Ishikawa (cell line): ENCODE measurements at regions not wholly inside any gene's neighbourhood (a gene's known extent, or its start where the extent isn't known, plus 50 kb on each side); places are given as distances from the start of the nearest gene placed in this dataset.

Experiments
- CEBPB ChIP-seq: IDR thresholded peaks from 2 replicates; pipeline ENCODE4 v1.6.1; 2012
- CREB1 ChIP-seq: IDR thresholded peaks from 2 replicates; pipeline ENCODE4 v1.6.1; 2012; ENCODE audit warnings: low read depth
- YY1 ChIP-seq: IDR thresholded peaks from 2 replicates; pipeline ENCODE4 v1.6.1; 2012; ENCODE audit warnings: low read depth

- no peak for TF ChIP-seq YY1
- TF ChIP-seq CREB1, result no peak
- TF ChIP-seq CEBPB, result no peak
Observed at GRCh38 chr2:189298481-189298880, 118.9 kb upstream of the COL5A2 start.
